Non-pigmented ciliary epithelial cell (primary cell): ENCODE measurements at regions not wholly inside any gene's neighbourhood (a gene's known extent, or its start where the extent isn't known, plus 50 kb on each side); places are given as distances from the start of the nearest gene placed in this dataset.
"Not testable (repeated sequence)": the region's sequence is repeated elsewhere in the genome, so short reads cannot be mapped to it uniquely, and the experiment has no call there.

Experiments used
- DNase-seq: peaks from one replicate; pipeline ENCODE4 v3.0.0-alpha.2; 2010; ENCODE audit warnings: low read depth

- no peak for DNase-seq
Measured at GRCh38 chr2:8118940-8119781, 562.7 kb upstream of the ID2 start.

GRCh38 chr2:8119782-8120505 is 561.9 kb upstream of the ID2 start:
- no peak for DNase-seq

GRCh38 chr2:8120506-8120860 is 561.4 kb upstream of the ID2 start:
- DNase-seq = no peak

- no peak for DNase-seq
Measured at GRCh38 chr2:8121022-8121825, 560.6 kb upstream of the ID2 start.

- no peak for DNase-seq
Measured at GRCh38 chr2:8121826-8122513, 559.9 kb upstream of the ID2 start.

GRCh38 chr2:8122520-8122919 is 559.3 kb upstream of the ID2 start:
- DNase-seq = no peak

- DNase-seq = no peak
Measured at GRCh38 chr2:8123464-8123863, 558.4 kb upstream of the ID2 start.

- no peak for DNase-seq
Measured at GRCh38 chr2:8125741-8126711, 555.8 kb upstream of the ID2 start.

- no peak for DNase-seq
Measured at GRCh38 chr2:8126783-8127182, 555.1 kb upstream of the ID2 start.

- DNase-seq = not testable (repeated sequence)
Measured at GRCh38 chr2:8131423-8131822, 550.4 kb upstream of the ID2 start.

GRCh38 chr2:8132351-8132831 is 549.5 kb upstream of the ID2 start:
- no peak for DNase-seq

GRCh38 chr2:8132879-8133278 is 549.0 kb upstream of the ID2 start:
- DNase-seq = no peak

GRCh38 chr2:8133363-8133762 is 548.5 kb upstream of the ID2 start:
- DNase-seq = no peak

GRCh38 chr2:8133913-8134472 is 547.9 kb upstream of the ID2 start:
- DNase-seq = no peak

GRCh38 chr2:8134473-8134932 is 547.4 kb upstream of the ID2 start:
- no peak for DNase-seq

- DNase-seq = no peak
Measured at GRCh38 chr2:8134985-8135682, 546.7 kb upstream of the ID2 start.

- no peak for DNase-seq
Measured at GRCh38 chr2:8137801-8138200, 544.1 kb upstream of the ID2 start.

GRCh38 chr2:8138525-8138922 is 543.3 kb upstream of the ID2 start:
- DNase-seq = no peak

- DNase-seq = no peak
Measured at GRCh38 chr2:8138923-8139667, 542.8 kb upstream of the ID2 start.
